Liver (tissue), 7 donors: ENCODE measurements at regions not wholly inside any gene's neighbourhood (a gene's known extent, or its start where the extent isn't known, plus 50 kb on each side); places are given as distances from the start of the nearest gene placed in this dataset.

Experiments used
- DNase-seq: peaks from one replicate; pipeline ENCODE4 v3.0.0-alpha.2; 2017; ENCODE audit warnings: low spot score
- H3K27ac ChIP-seq, 2 donors: one replicate each; pipeline ENCODE4 v1.7.0; 2013; ENCODE audit warnings: inconsistent platforms in 2 of 2, low read length in 2 of 2, control low read depth in 1 of 2, low read depth in 1 of 2, mild to moderate bottlenecking in 1 of 2
- H3K27me3 ChIP-seq, 4 donors: one replicate each; pipeline versions ENCODE4 v1.6.1 to v1.7.0; 2013; ENCODE audit warnings: low read length in 3 of 4, inconsistent platforms in 1 of 4, mild to moderate bottlenecking in 1 of 4, moderate library complexity in 1 of 4; ENCODE audit not compliant: control insufficient read depth in 4 of 4, insufficient read depth in 4 of 4
- H3K36me3 ChIP-seq, 4 donors: one replicate each; pipeline versions ENCODE4 v1.6.1 to v1.7.0; 2013; ENCODE audit warnings: low read length in 3 of 4, mild to moderate bottlenecking in 3 of 4, low read depth in 1 of 4, moderate library complexity in 1 of 4; ENCODE audit not compliant: control insufficient read depth in 4 of 4, insufficient read depth in 3 of 4
- H3K4me1 ChIP-seq, 4 donors: one replicate each; pipeline versions ENCODE4 v1.6.1 to v1.7.0; 2013; ENCODE audit warnings: low read length in 3 of 4, mild to moderate bottlenecking in 3 of 4, moderate library complexity in 1 of 4; ENCODE audit not compliant: control insufficient read depth in 4 of 4, insufficient read depth in 4 of 4
- H3K4me3 ChIP-seq, 3 donors: one replicate each; pipeline versions ENCODE4 v1.6.1 to v1.7.0; 2013; ENCODE audit warnings: low read length in 3 of 3, control low read depth in 1 of 3, low read depth in 1 of 3, mild to moderate bottlenecking in 1 of 3
- H3K9ac ChIP-seq, 2 donors: one replicate each; pipeline ENCODE4 v1.7.0; 2013; ENCODE audit warnings: low read length in 2 of 2, mild to moderate bottlenecking in 2 of 2, moderate library complexity in 2 of 2, control low read depth in 1 of 2, low read depth in 1 of 2
- H3K9me3 ChIP-seq, 4 donors: one replicate each; pipeline versions ENCODE4 v1.6.1 to v1.7.0; 2013; ENCODE audit warnings: low read length in 3 of 4; ENCODE audit not compliant: control insufficient read depth in 4 of 4
- EGR1 ChIP-seq, 2 donors: IDR thresholded peaks; 2 replicates each; pipeline ENCODE4 v1.6.1; 2016 to 2018; ENCODE audit warnings: antibody characterized with exemption in 2 of 2, low read depth in 2 of 2
- FOXA2 ChIP-seq: IDR thresholded peaks from 2 replicates; pipeline ENCODE4 v1.6.1; 2016; ENCODE audit warnings: antibody characterized with exemption
- GABPA ChIP-seq, 2 donors: IDR thresholded peaks in 1 of 2; conservative IDR thresholded peaks in 1 of 2; 2 replicates each; pipeline ENCODE4 v1.6.1; 2016; ENCODE audit warnings: antibody characterized with exemption in 2 of 2, mild to moderate bottlenecking in 1 of 2, moderate library complexity in 1 of 2
- HNF4A ChIP-seq, 2 donors: conservative IDR thresholded peaks; 2 replicates each; pipeline ENCODE4 v1.6.1; 2016; ENCODE audit warnings: antibody characterized with exemption in 2 of 2, mild to moderate bottlenecking in 2 of 2
- HNF4G ChIP-seq: IDR thresholded peaks from 2 replicates; pipeline ENCODE4 v1.6.1; 2016; ENCODE audit warnings: antibody characterized with exemption
- JUND ChIP-seq, 2 donors: IDR thresholded peaks; 2 replicates each; pipeline ENCODE4 v1.6.1; 2016; ENCODE audit warnings: antibody characterized with exemption in 2 of 2
- MAX ChIP-seq: IDR thresholded peaks from 2 replicates; pipeline ENCODE4 v1.6.1; 2016; ENCODE audit warnings: antibody characterized with exemption
- NR2F2 ChIP-seq: IDR thresholded peaks from 2 replicates; pipeline ENCODE4 v1.6.1; 2016; ENCODE audit warnings: antibody characterized with exemption
- RAD21 ChIP-seq, 2 donors: IDR thresholded peaks; 2 replicates each; pipeline ENCODE4 v1.6.1; 2016; ENCODE audit warnings: antibody characterized with exemption in 2 of 2, mild to moderate bottlenecking in 2 of 2
- REST ChIP-seq: IDR thresholded peaks from 2 replicates; pipeline ENCODE4 v1.6.1; 2016; ENCODE audit warnings: antibody characterized with exemption, mild to moderate bottlenecking
- RXRA ChIP-seq, 2 donors: IDR thresholded peaks; 2 replicates each; pipeline ENCODE4 v1.6.1; 2017 to 2018; ENCODE audit warnings: antibody characterized with exemption in 2 of 2, mild to moderate bottlenecking in 1 of 2
- SP1 ChIP-seq: IDR thresholded peaks from 2 replicates; pipeline ENCODE4 v1.6.1; 2018; ENCODE audit warnings: antibody characterized with exemption, mild to moderate bottlenecking
- TAF1 ChIP-seq: conservative IDR thresholded peaks from 2 replicates; pipeline ENCODE4 v1.6.1; 2016; ENCODE audit warnings: antibody characterized with exemption, mild to moderate bottlenecking
- YY1 ChIP-seq: IDR thresholded peaks from 2 replicates; pipeline ENCODE4 v1.6.1; 2016; ENCODE audit warnings: antibody characterized with exemption, mild to moderate bottlenecking
- ZBTB33 ChIP-seq: IDR thresholded peaks from 2 replicates; pipeline ENCODE4 v1.6.1; 2016; ENCODE audit warnings: antibody characterized with exemption
- WGBS: extraction: QIAGEN DNeasy Blood & Tissue Kit; methylation state at CpG from one replicate; pipeline ENCODE4 v1.1.7; 2013; 5-methylcytosine and 5-hydroxymethylcytosine counted together
- TF ChIP-seq, protein P1 (sequence below): IDR thresholded peaks from 2 replicates; pipeline ENCODE4 v1.6.1; 2016; ENCODE audit warnings: antibody characterized with exemption
- donor health status: healthy.
- donor health status: healthy.
- donor health status: healthy.
- donor health status: healthy.

- Histone ChIP-seq H3K9me3 (no peaks in the 10 kb centered on the region), H3K36me3 (no peaks in the 10 kb centered on the region), H3K9ac (no peak overlapping the region), H3K4me3 (no peak overlapping the region), H3K4me1 (peaks cover 0 to 10% (median 2%) of the 10 kb centered on the region in 4 donors), H3K27me3 (no peaks in the 10 kb centered on the region), H3K27ac (no peak overlapping the region)
- 87% methylated on average over 8 of the region's 8 CpGs for WGBS
- no peak for DNase-seq
- TF ChIP-seq RAD21 (IDR thresholded peaks at IDR 0.05) (no peak), RXRA (IDR thresholded peaks at IDR 0.05) (no peak), GABPA (IDR thresholded peaks at IDR 0.05 in 1 of 2, conservative IDR thresholded peaks at IDR 0.05 in 1 of 2) (no peak)
Measured at GRCh38 chr2:204312105-204312504, 233.2 kb upstream of the PARD3B start.

DNA sequence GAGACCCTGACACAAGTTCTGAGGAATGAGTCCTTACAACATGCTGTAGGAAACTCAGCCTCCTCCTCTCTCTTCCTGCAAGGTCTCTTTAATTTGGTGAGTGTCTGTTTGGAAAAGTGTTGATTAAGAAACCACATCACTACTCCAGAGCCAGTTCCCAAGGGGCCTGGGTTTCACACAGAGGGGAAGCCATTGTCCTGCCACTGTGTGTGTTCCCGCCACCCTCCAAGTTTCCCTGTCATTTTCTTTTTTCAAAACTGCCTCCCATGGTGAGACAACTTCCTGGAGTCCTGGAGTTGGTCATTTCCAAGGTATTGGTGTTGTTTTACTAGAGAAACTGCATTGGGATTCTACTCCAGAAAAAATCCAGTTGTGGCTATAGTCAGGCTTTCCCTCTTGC is 232.0 kb upstream of the PARD3B start:
- no peak overlapping the region for H3K4me3 ChIP-seq
- H3K9ac ChIP-seq, result no peak overlapping the region
- WGBS, result 95% methylated on average over 1 of the region's 1 CpG
- no peaks in the 10 kb centered on the region for H3K9me3 ChIP-seq
- no peak overlapping the region for H3K27ac ChIP-seq
- no peak for DNase-seq
- no peaks in the 10 kb centered on the region for H3K36me3 ChIP-seq
- TF ChIP-seq RXRA (IDR thresholded peaks at IDR 0.05) (no peak), MAX (no peak), EGR1 (IDR thresholded peaks at IDR 0.05; ENCODE audit: low read depth in 2 of 2) (no peak)
- H3K4me1 ChIP-seq, result peaks cover 0 to 10% (median 2%) of the 10 kb centered on the region in 4 donors
- H3K27me3 ChIP-seq, result no peaks in the 10 kb centered on the region

DNA sequence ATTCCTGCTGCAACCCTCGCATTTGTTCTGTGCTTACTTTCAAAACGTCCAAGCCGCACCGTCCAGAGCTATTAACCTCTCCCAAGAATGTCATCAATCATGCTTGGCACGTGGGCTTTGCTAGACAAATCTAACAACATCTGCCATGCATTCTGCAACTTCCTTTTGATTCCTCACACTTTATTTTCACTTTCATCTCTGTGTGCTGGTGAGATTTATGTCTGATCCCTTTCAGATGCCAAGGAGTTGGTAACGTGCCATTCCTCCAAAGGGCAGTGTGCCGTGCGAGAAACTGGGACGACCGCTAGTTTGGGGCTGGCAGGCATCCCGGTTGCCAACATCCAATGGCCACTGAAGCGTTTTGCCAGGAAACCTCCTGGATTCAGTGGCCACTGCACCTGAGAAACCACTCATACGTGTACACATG is 230.0 kb upstream of the PARD3B start:
- H3K36me3 ChIP-seq, result no peaks in the 10 kb centered on the region
- peaks cover 0 to 10% (median 2%) of the 10 kb centered on the region in 4 donors for H3K4me1 ChIP-seq
- no peaks in the 10 kb centered on the region for H3K27me3 ChIP-seq
- H3K27ac ChIP-seq, result no peak overlapping the region
- WGBS, result 31% methylated on average over 13 of the region's 13 CpGs
- no peaks in the 10 kb centered on the region for H3K9me3 ChIP-seq
- H3K4me3 ChIP-seq, result peak overlapping the region; percentile 16 to 60 (median 24)
- TF ChIP-seq SP1 (no peak), HNF4G (no peak), JUND (IDR thresholded peaks at IDR 0.05) (no peak), RXRA (IDR thresholded peaks at IDR 0.05) (peak in 1 of 2 donors; percentile 28), RAD21 (IDR thresholded peaks at IDR 0.05) (no peak), MAX (no peak), GABPA (IDR thresholded peaks at IDR 0.05 in 1 of 2, conservative IDR thresholded peaks at IDR 0.05 in 1 of 2) (no peak), YY1 (no peak)
- no peak for DNase-seq
- no peak overlapping the region for H3K9ac ChIP-seq

DNA sequence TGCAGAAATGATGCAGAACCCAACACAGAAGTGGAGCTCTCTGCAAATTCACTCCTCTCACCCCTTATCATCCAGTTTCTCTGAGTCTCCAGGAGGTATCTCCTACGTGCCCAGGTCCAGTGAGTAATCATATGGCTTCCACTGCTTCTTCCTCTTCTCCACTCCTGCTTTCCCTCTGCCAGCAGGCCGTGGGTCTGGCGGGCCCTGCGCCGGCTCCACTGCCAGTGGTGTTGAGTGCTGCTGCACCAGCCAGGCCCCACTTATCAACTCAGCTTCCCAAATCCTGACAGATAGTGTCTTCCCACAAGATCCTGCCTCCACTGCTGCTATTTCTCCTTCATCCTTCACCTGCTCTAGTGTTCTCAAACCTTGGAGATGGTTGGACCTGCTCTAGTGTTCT is 227.6 kb upstream of the PARD3B start:
- DNase-seq, result no peak
- Histone ChIP-seq H3K4me1 (peaks cover 0 to 10% (median 2%) of the 10 kb centered on the region in 4 donors), H3K27me3 (no peaks in the 10 kb centered on the region), H3K36me3 (no peaks in the 10 kb centered on the region), H3K4me3 (no peak overlapping the region), H3K27ac (no peak overlapping the region), H3K9ac (no peak overlapping the region), H3K9me3 (no peaks in the 10 kb centered on the region)
- TF ChIP-seq NR2F2 (no peak), TAF1 (no peak), HNF4A (conservative IDR thresholded peaks at IDR 0.05) (no peak), REST (no peak), HNF4G (no peak), YY1 (no peak), RXRA (IDR thresholded peaks at IDR 0.05) (no peak), ZBTB33 (no peak), SP1 (no peak), EGR1 (IDR thresholded peaks at IDR 0.05; ENCODE audit: low read depth in 2 of 2) (no peak), FOXA2 (no peak), RAD21 (IDR thresholded peaks at IDR 0.05) (no peak)
- TF ChIP-seq, protein P1, sequence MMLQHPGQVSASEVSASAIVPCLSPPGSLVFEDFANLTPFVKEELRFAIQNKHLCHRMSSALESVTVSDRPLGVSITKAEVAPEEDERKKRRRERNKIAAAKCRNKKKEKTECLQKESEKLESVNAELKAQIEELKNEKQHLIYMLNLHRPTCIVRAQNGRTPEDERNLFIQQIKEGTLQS, result no peak
- 91% methylated on average over 5 of the region's 5 CpGs for WGBS
